ENCODE measurements at regions not wholly inside any gene's neighbourhood (a gene's known extent, or its start where the extent isn't known, plus 50 kb on each side); places are given as distances from the start of the nearest gene placed in this dataset.

GRCh38 chrX:38937926-38938325 is 136.7 kb downstream of the MID1IP1 start (continued):
- no peak for TF ChIP-seq CREB3L1 (IDR thresholded peaks at IDR 0.05; ENCODE audit: borderline replicate concordance, low read depth)
- TF ChIP-seq SMAD4 (CRISPR knock-in tag; conservative IDR thresholded peaks at IDR 0.05) = no peak
- TF ChIP-seq RBBP5 (IDR thresholded peaks at IDR 0.05; ENCODE audit: borderline replicate concordance, insufficient read depth, low read length, poor library complexity, severe bottlenecking) = no peak
- no peak for TF ChIP-seq IRF1 (CRISPR knock-in tag; IDR thresholded peaks at IDR 0.05; ENCODE audit: borderline replicate concordance)
- no peak for TF ChIP-seq NR2C1 (IDR thresholded peaks at IDR 0.05)
- no peak for TF ChIP-seq NR2C1 (tag; IDR thresholded peaks at IDR 0.05)
- TF ChIP-seq FOXP1 (CRISPR knock-in tag; IDR thresholded peaks at IDR 0.05) = no peak
- no peak for TF ChIP-seq ZBTB17 (CRISPR knock-in tag; IDR thresholded peaks at IDR 0.05)
- no peak for TF ChIP-seq RREB1 (CRISPR knock-in tag; IDR thresholded peaks at IDR 0.05)
- no peak for TF ChIP-seq ZFP1 (CRISPR knock-in tag; IDR thresholded peaks at IDR 0.05)
- no peak for TF ChIP-seq NFXL1 (CRISPR knock-in tag; IDR thresholded peaks at IDR 0.05)
- no peak for TF ChIP-seq ZNF79 (CRISPR knock-in tag; IDR thresholded peaks at IDR 0.05; ENCODE audit: low read depth)
- no peak for TF ChIP-seq MYC (IDR thresholded peaks at IDR 0.05; ENCODE audit: low read depth, low read length)
- no peak for TF ChIP-seq MYC (CRISPR knock-in tag; IDR thresholded peaks at IDR 0.05; ENCODE audit: borderline replicate concordance, low read depth)
